ENCODE measurements at regions not wholly inside any gene's neighbourhood (a gene's known extent, or its start where the extent isn't known, plus 50 kb on each side); places are given as distances from the start of the nearest gene placed in this dataset.

GRCh38 chr16:49964973-49965372 is 60.1 kb upstream of the CNEP1R1 start:
- no peaks in the 10 kb centered on the region for H3K36me3 ChIP-seq (ENCODE audit: control insufficient read depth in 1 of 2, insufficient read depth in 2 of 2, low read length in 2 of 2)
- WGBS (ENCODE audit: extremely low coverage, insufficient coverage, insufficient read length): no CpG with 5 or more reads among the region's 2 CpGs
- H3K4ac ChIP-seq (ENCODE audit: low read depth, low read length): no peak overlapping the region
- no peaks in the 10 kb centered on the region for H3K27me3 ChIP-seq (ENCODE audit: insufficient read depth, low read length)
- H3K23ac ChIP-seq (ENCODE audit: low read length): no peak overlapping the region
- H3K9ac ChIP-seq (ENCODE audit: low read length): no peak overlapping the region
- H2BK120ac ChIP-seq (ENCODE audit: insufficient read depth, low read length, poor library complexity): no peak overlapping the region
- no peak overlapping the region for H3K18ac ChIP-seq (ENCODE audit: low read length)
- H2BK12ac ChIP-seq (ENCODE audit: low read length): no peak overlapping the region
- peaks cover 1% of the 10 kb centered on the region for H3K9me3 ChIP-seq (ENCODE audit: insufficient read depth, low read depth, low read length)
- no peak overlapping the region for H3K14ac ChIP-seq (ENCODE audit: low read length)
- no peaks in the 10 kb centered on the region for H3K79me2 ChIP-seq (ENCODE audit: control insufficient read depth, insufficient read depth, low read length, poor library complexity)
- no peak for DNase-seq
- H4K91ac ChIP-seq (ENCODE audit: low read depth, low read length): no peak overlapping the region
- no peaks in the 10 kb centered on the region for H3K79me1 ChIP-seq (ENCODE audit: low read length)
- H2BK5ac ChIP-seq (ENCODE audit: low read depth, low read length, poor library complexity): no peak overlapping the region
- no peak overlapping the region for H3K4me3 ChIP-seq (ENCODE audit: low read depth, low read length)
- H2AK5ac ChIP-seq (ENCODE audit: low read length): no peak overlapping the region
- H4K12ac ChIP-seq (ENCODE audit: low read depth, low read length): no peak overlapping the region
- H3K4me1 ChIP-seq (ENCODE audit: control insufficient read depth in 1 of 2, insufficient read depth in 2 of 2, low read length in 2 of 2): peaks cover under 1% of the 10 kb centered on the region in 2 experiments
- no peak overlapping the region for H3K27ac ChIP-seq (ENCODE audit: low read depth, low read length)
- H2AFZ ChIP-seq (ENCODE audit: insufficient read depth, low read length, poor library complexity): no peak overlapping the region
- H3K4me2 ChIP-seq (ENCODE audit: low read length): no peak overlapping the region
- no peak overlapping the region for H4K8ac ChIP-seq (ENCODE audit: low read depth, low read length)

GRCh38 chr16:49967012-49967559 is 57.9 kb upstream of the CNEP1R1 start:
- Histone ChIP-seq H3K23ac (ENCODE audit: low read length) (no peak overlapping the region), H3K9me3 (ENCODE audit: insufficient read depth, low read depth, low read length) (peaks cover 1% of the 10 kb centered on the region), H3K4me1 (ENCODE audit: control insufficient read depth in 1 of 2, insufficient read depth in 2 of 2, low read length in 2 of 2) (no peaks in the 10 kb centered on the region), H3K4me3 (ENCODE audit: low read depth, low read length) (no peak overlapping the region), H3K14ac (ENCODE audit: low read length) (no peak overlapping the region), H3K4ac (ENCODE audit: low read depth, low read length) (no peak overlapping the region), H4K8ac (ENCODE audit: low read depth, low read length) (no peak overlapping the region), H3K18ac (ENCODE audit: low read length) (no peak overlapping the region), H3K79me2 (ENCODE audit: control insufficient read depth, insufficient read depth, low read length, poor library complexity) (no peaks in the 10 kb centered on the region), H3K36me3 (ENCODE audit: control insufficient read depth in 1 of 2, insufficient read depth in 2 of 2, low read length in 2 of 2) (no peaks in the 10 kb centered on the region), H3K9ac (ENCODE audit: low read length) (no peak overlapping the region), H3K27me3 (ENCODE audit: insufficient read depth, low read length) (no peaks in the 10 kb centered on the region), H2BK12ac (ENCODE audit: low read length) (no peak overlapping the region), H4K12ac (ENCODE audit: low read depth, low read length) (no peak overlapping the region), H3K4me2 (ENCODE audit: low read length) (no peak overlapping the region), H2BK120ac (ENCODE audit: insufficient read depth, low read length, poor library complexity) (no peak overlapping the region), H3K27ac (ENCODE audit: low read depth, low read length) (no peak overlapping the region), H2AFZ (ENCODE audit: insufficient read depth, low read length, poor library complexity) (no peak overlapping the region), H2BK5ac (ENCODE audit: low read depth, low read length, poor library complexity) (no peak overlapping the region), H4K91ac (ENCODE audit: low read depth, low read length) (no peak overlapping the region), H2AK5ac (ENCODE audit: low read length) (no peak overlapping the region), H3K79me1 (ENCODE audit: low read length) (no peaks in the 10 kb centered on the region)
- DNase-seq: no peak
- no CpG with 5 or more reads among the region's 6 CpGs for WGBS (ENCODE audit: extremely low coverage, insufficient coverage, insufficient read length)

- Histone ChIP-seq H3K79me2 (ENCODE audit: control insufficient read depth, insufficient read depth, low read length, poor library complexity) (no peaks in the 10 kb centered on the region), H3K23ac (ENCODE audit: low read length) (no peak overlapping the region), H4K12ac (ENCODE audit: low read depth, low read length) (no peak overlapping the region), H3K14ac (ENCODE audit: low read length) (no peak overlapping the region), H3K36me3 (ENCODE audit: control insufficient read depth in 1 of 2, insufficient read depth in 2 of 2, low read length in 2 of 2) (no peaks in the 10 kb centered on the region), H2BK12ac (ENCODE audit: low read length) (no peak overlapping the region), H2BK5ac (ENCODE audit: low read depth, low read length, poor library complexity) (no peak overlapping the region), H2BK120ac (ENCODE audit: insufficient read depth, low read length, poor library complexity) (no peak overlapping the region), H3K4ac (ENCODE audit: low read depth, low read length) (no peak overlapping the region), H2AK5ac (ENCODE audit: low read length) (no peak overlapping the region), H4K8ac (ENCODE audit: low read depth, low read length) (no peak overlapping the region), H3K4me1 (ENCODE audit: control insufficient read depth in 1 of 2, insufficient read depth in 2 of 2, low read length in 2 of 2) (no peaks in the 10 kb centered on the region), H3K4me2 (ENCODE audit: low read length) (no peak overlapping the region), H3K27me3 (ENCODE audit: insufficient read depth, low read length) (no peaks in the 10 kb centered on the region), H2AFZ (ENCODE audit: insufficient read depth, low read length, poor library complexity) (no peak overlapping the region), H3K79me1 (ENCODE audit: low read length) (no peaks in the 10 kb centered on the region), H3K27ac (ENCODE audit: low read depth, low read length) (no peak overlapping the region), H3K9ac (ENCODE audit: low read length) (no peak overlapping the region), H3K18ac (ENCODE audit: low read length) (no peak overlapping the region), H4K91ac (ENCODE audit: low read depth, low read length) (no peak overlapping the region), H3K9me3 (ENCODE audit: insufficient read depth, low read depth, low read length) (peaks cover 1% of the 10 kb centered on the region), H3K4me3 (ENCODE audit: low read depth, low read length) (no peak overlapping the region)
- peak; percentile 38 to 66 for DNase-seq
- WGBS (ENCODE audit: extremely low coverage, insufficient coverage, insufficient read length): no CpG with 5 or more reads among the region's 24 CpGs
Measured at GRCh38 chr16:49969091-49970030, 55.7 kb upstream of the CNEP1R1 start.

- Histone ChIP-seq H3K4me3 (ENCODE audit: low read depth, low read length) (no peak overlapping the region), H3K36me3 (ENCODE audit: control insufficient read depth in 1 of 2, insufficient read depth in 2 of 2, low read length in 2 of 2) (no peaks in the 10 kb centered on the region), H2AFZ (ENCODE audit: insufficient read depth, low read length, poor library complexity) (no peak overlapping the region), H3K4me1 (ENCODE audit: control insufficient read depth in 1 of 2, insufficient read depth in 2 of 2, low read length in 2 of 2) (no peaks in the 10 kb centered on the region), H3K4me2 (ENCODE audit: low read length) (no peak overlapping the region), H3K4ac (ENCODE audit: low read depth, low read length) (no peak overlapping the region), H3K9ac (ENCODE audit: low read length) (no peak overlapping the region), H4K91ac (ENCODE audit: low read depth, low read length) (no peak overlapping the region), H2BK5ac (ENCODE audit: low read depth, low read length, poor library complexity) (no peak overlapping the region), H3K27ac (ENCODE audit: low read depth, low read length) (no peak overlapping the region), H3K18ac (ENCODE audit: low read length) (no peak overlapping the region), H2BK12ac (ENCODE audit: low read length) (no peak overlapping the region), H3K14ac (ENCODE audit: low read length) (no peak overlapping the region), H2AK5ac (ENCODE audit: low read length) (no peak overlapping the region), H3K27me3 (ENCODE audit: insufficient read depth, low read length) (no peaks in the 10 kb centered on the region), H3K23ac (ENCODE audit: low read length) (no peak overlapping the region), H3K9me3 (ENCODE audit: insufficient read depth, low read depth, low read length) (peaks cover 1% of the 10 kb centered on the region), H2BK120ac (ENCODE audit: insufficient read depth, low read length, poor library complexity) (no peak overlapping the region), H4K12ac (ENCODE audit: low read depth, low read length) (no peak overlapping the region), H4K8ac (ENCODE audit: low read depth, low read length) (no peak overlapping the region), H3K79me2 (ENCODE audit: control insufficient read depth, insufficient read depth, low read length, poor library complexity) (no peaks in the 10 kb centered on the region), H3K79me1 (ENCODE audit: low read length) (no peaks in the 10 kb centered on the region)
- WGBS (ENCODE audit: extremely low coverage, insufficient coverage, insufficient read length): no CpG with 5 or more reads among the region's 8 CpGs
- peak in 1 of 2 donors; percentile 42 for DNase-seq
Measured at GRCh38 chr16:49970797-49971431, 54.1 kb upstream of the CNEP1R1 start.

All from trophoblast cell (in vitro differentiated cells and primary cell).